ENCODE measurements at regions not wholly inside any gene's neighbourhood (a gene's known extent, or its start where the extent isn't known, plus 50 kb on each side); places are given as distances from the start of the nearest gene placed in this dataset.

- TF ChIP-seq CTCF (IDR thresholded peaks at IDR 0.05) = peak in 4 of 6 experiments; percentile 6 to 44 (median 32)
- TF ChIP-seq POLR2A (IDR thresholded peaks at IDR 0.05) = no peak
Measured at GRCh38 chr12:14111230-14111865, 129.9 kb upstream of the GRIN2B start.

All from Peyer's patch (tissue), 4 donors.